OCI-LY1 (cell line): ENCODE measurements at regions not wholly inside any gene's neighbourhood (a gene's known extent, or its start where the extent isn't known, plus 50 kb on each side); places are given as distances from the start of the nearest gene placed in this dataset.

ENCODE experiments used
- CTCF ChIP-seq: fragments of 200-600 bp; sonication (generic), shearing (Covaris generic); IDR thresholded peaks from 2 replicates; pipeline ENCODE4 v1.5.1; 2017; ENCODE audit warnings: mild to moderate bottlenecking, antibody characterized with exemption, low read length, moderate library complexity, mixed read lengths
- EZH2 ChIP-seq: fragments of 200-600 bp; sonication (generic), shearing (Covaris generic); IDR thresholded peaks from 2 replicates; pipeline ENCODE4 v1.8.0; 2017; ENCODE audit warnings: borderline replicate concordance, mixed run types, mild to moderate bottlenecking, antibody characterized with exemption, low read length, moderate library complexity, mixed read lengths

- TF ChIP-seq CTCF, result no peak
- no peak for TF ChIP-seq EZH2
These were observed 125.1 kb upstream of the SLC25A36 start for GRCh38 chr3:140816372-140817195.
